ENCODE measurements at regions not wholly inside any gene's neighbourhood (a gene's known extent, or its start where the extent isn't known, plus 50 kb on each side); places are given as distances from the start of the nearest gene placed in this dataset.

DNA sequence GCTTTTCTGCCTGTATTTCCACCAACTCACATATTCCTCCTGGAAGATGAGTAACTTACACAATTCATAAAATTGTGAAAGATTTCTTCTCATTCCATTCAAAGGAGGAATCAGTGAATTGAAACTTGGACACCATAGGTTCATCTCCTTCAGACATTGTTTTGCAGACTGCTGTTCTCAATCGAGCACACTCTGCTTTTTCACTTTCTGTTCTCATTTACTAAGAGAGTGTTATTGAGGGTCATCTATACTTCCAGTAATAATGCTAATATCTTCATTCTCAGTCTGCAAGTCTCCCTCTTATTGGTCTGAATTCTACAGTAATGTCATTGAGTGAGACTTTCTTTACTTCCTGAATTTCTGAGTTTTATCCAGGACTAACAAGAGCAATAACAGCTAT lies 67.5 kb upstream of the FUT9 start:
- ATAC-seq = no peak
- Mint-ChIP-seq H3K9me3 (ENCODE audit: low read depth) (no peaks in the 10 kb centered on the region), H3K36me3 (no peaks in the 10 kb centered on the region), H3K4me3 (no peak overlapping the region), H3K27me3 (no peaks in the 10 kb centered on the region), H3K27ac (no peak overlapping the region), H3K4me1 (no peaks in the 10 kb centered on the region)
- no peak for DNase-seq
- CTCF ChIA-PET = no interaction called here

GRCh38 chr6:95949985-95950384 lies 65.8 kb upstream of the FUT9 start:
- no peaks in the 10 kb centered on the region for H3K4me1 Mint-ChIP-seq
- no peak overlapping the region for H3K4me3 Mint-ChIP-seq
- no peak for ATAC-seq
- H3K27me3 Mint-ChIP-seq = no peaks in the 10 kb centered on the region
- no peak for DNase-seq
- H3K36me3 Mint-ChIP-seq = no peaks in the 10 kb centered on the region
- H3K27ac Mint-ChIP-seq = no peak overlapping the region
- CTCF ChIA-PET = no interaction called here
- no peaks in the 10 kb centered on the region for H3K9me3 Mint-ChIP-seq (ENCODE audit: low read depth)

GRCh38 chr6:95958686-95959085 lies 57.1 kb upstream of the FUT9 start:
- CTCF ChIA-PET = no interaction called here
- Mint-ChIP-seq H3K9me3 (ENCODE audit: low read depth) (no peaks in the 10 kb centered on the region), H3K4me3 (no peak overlapping the region), H3K27me3 (no peaks in the 10 kb centered on the region), H3K36me3 (no peaks in the 10 kb centered on the region), H3K27ac (no peak overlapping the region), H3K4me1 (no peaks in the 10 kb centered on the region)
- ATAC-seq (no peak), DNase-seq (no peak)

DNA sequence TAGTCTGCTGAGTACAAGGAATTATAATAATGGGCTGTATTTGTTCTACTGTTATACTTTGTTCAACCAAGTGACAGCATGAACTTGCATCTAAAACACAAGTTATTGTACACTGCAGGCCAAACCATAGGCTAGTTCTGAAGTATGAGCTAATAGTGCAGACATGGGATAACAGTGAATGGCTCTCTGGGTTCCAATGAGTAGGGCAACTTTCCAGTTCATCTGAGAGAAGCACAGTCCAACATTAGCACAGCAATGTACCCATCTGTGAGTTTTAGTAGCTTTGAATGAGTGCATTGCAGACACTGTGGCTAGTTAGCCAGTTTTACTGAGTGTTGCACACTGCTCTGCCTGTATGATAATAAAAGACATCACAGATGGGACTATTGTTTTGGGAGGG lies 56.5 kb upstream of the FUT9 start:
- no peaks in the 10 kb centered on the region for H3K27me3 Mint-ChIP-seq
- ATAC-seq (no peak), DNase-seq (no peak)
- no peaks in the 10 kb centered on the region for H3K4me1 Mint-ChIP-seq
- no peak overlapping the region for H3K4me3 Mint-ChIP-seq
- H3K27ac Mint-ChIP-seq = no peak overlapping the region
- H3K36me3 Mint-ChIP-seq = no peaks in the 10 kb centered on the region
- no peaks in the 10 kb centered on the region for H3K9me3 Mint-ChIP-seq (ENCODE audit: low read depth)
- CTCF ChIA-PET = no interaction called here
